CD4-positive, alpha-beta T cell (primary cell): ENCODE measurements at regions not wholly inside any gene's neighbourhood (a gene's known extent, or its start where the extent isn't known, plus 50 kb on each side); places are given as distances from the start of the nearest gene placed in this dataset.

Source experiments
- ATAC-seq: fragments of 200-7000 bp; cut with Tn5 transposase; one replicate; pipeline ENCODE4 v1.10.0; 2022; ENCODE audit warnings: mild to moderate bottlenecking; ENCODE audit not compliant: poor library complexity
- CTCF ChIA-PET: fragments of 350-600 bp; sonication (Branson Sonifier 250); formaldehyde crosslinking; loops from one replicate; lab custom pipeline; 2021; ENCODE audit warnings: antibody characterized with exemption, inconsistent platforms; lab: Charles Lee
- POLR2A ChIA-PET: fragments of 350-600 bp; sonication (Branson Sonifier 250); formaldehyde crosslinking; loops from one replicate; lab custom pipeline; 2021; ENCODE audit warnings: antibody characterized with exemption, inconsistent platforms; lab: Charles Lee
- DNase-seq, 14 experiments: peaks; one replicate each; pipeline ENCODE4 v3.0.0-alpha.2; 2013 to 2020; ENCODE audit warnings: mixed read lengths in 2 of 14
- H3K27ac ChIP-seq, 2 donors: one replicate each; pipeline versions ENCODE4 v1.5.1 to v1.7.0; 2013; ENCODE audit warnings: low read length in 2 of 2, low read depth in 1 of 2, mild to moderate bottlenecking in 1 of 2
- H3K27me3 ChIP-seq, 2 experiments: 1 replicate in 1 of 2; 2 replicates in 1 of 2; pipeline versions ENCODE4 v1.6.1 to v1.7.0; 2013; ENCODE audit warnings: low read length in 2 of 2, control low read depth in 1 of 2, mild to moderate bottlenecking in 1 of 2, moderate library complexity in 1 of 2; ENCODE audit not compliant: insufficient read depth in 2 of 2, control insufficient read depth in 1 of 2
- H3K36me3 ChIP-seq: one replicate; pipeline ENCODE4 v1.6.1; 2013; ENCODE audit warnings: low read length, control low read depth; ENCODE audit not compliant: insufficient read depth
- H3K4me1 ChIP-seq: one replicate; pipeline ENCODE4 v1.6.1; 2013; ENCODE audit warnings: low read length, control low read depth; ENCODE audit not compliant: insufficient read depth
- H3K4me3 ChIP-seq: one replicate; pipeline ENCODE4 v1.5.1; 2013; ENCODE audit warnings: mild to moderate bottlenecking, low read length, moderate library complexity
- H3K9me3 ChIP-seq, 2 experiments: 1 replicate in 1 of 2; 2 replicates in 1 of 2; pipeline versions ENCODE4 v1.6.1 to v1.7.0; 2013; ENCODE audit warnings: low read length in 2 of 2, mild to moderate bottlenecking in 2 of 2, control low read depth in 1 of 2, moderate library complexity in 1 of 2; ENCODE audit not compliant: control insufficient read depth in 1 of 2, insufficient read depth in 1 of 2
- H3K27ac Mint-ChIP-seq: one replicate; pipeline ENCODE4 v1.8.0; 2020; ENCODE audit warnings: mixed read lengths
- H3K27me3 Mint-ChIP-seq: one replicate; pipeline ENCODE4 v1.8.0; 2021; ENCODE audit warnings: mixed read lengths
- H3K36me3 Mint-ChIP-seq: one replicate; pipeline ENCODE4 v1.8.0; 2021; ENCODE audit warnings: low read depth, mixed read lengths
- H3K4me1 Mint-ChIP-seq: one replicate; pipeline ENCODE4 v1.8.0; 2021; ENCODE audit warnings: low read depth, mixed read lengths
- H3K4me3 Mint-ChIP-seq: one replicate; pipeline ENCODE4 v1.8.0; 2020; ENCODE audit warnings: mild to moderate bottlenecking, mixed read lengths
- H3K9me3 Mint-ChIP-seq: one replicate; pipeline ENCODE4 v1.8.0; 2020; ENCODE audit warnings: mixed read lengths
- intact Hi-C, 2 experiments: fragments of 100-400 bp; cut with DNase I in 1 of 2; cut with micrococcal nuclease in 1 of 2; formaldehyde crosslinking; loops; one replicate each; pipeline versions ENCODE4 v1.15.1 to v1.9.0; 2023 to 2025; cut with DNase I, micrococcal nuclease
- TF ChIP-seq, protein P1 (sequence below): fragments of 200-600 bp; IDR thresholded peaks from one replicate; pipeline ENCODE4 v1.8.0; 2022; ENCODE audit warnings: antibody characterized with exemption, mild to moderate bottlenecking

DNA sequence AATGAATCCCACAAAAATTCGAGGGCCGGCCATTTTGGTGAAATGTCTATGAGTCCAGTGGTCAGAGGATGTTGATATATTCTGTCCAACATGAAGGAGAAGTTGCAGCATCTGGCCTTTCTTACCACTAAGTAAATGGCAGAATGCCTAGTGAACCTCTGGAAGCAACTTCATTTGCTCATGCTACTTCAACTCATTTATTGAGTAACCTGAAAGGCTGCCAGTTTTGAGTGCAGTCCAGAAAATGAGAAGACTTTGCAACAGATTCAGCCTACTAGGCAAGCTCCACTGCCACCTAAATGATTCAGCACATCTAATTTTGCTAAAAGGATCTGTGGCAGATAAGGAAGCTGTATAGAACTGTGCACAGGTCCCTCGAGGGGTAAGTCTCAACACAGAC, 265.0 kb downstream of the OPA1 start:
- intact Hi-C loops: no loop called here
- H3K27me3 ChIP-seq: no peaks in the 10 kb centered on the region
- no peak for ATAC-seq

DNA sequence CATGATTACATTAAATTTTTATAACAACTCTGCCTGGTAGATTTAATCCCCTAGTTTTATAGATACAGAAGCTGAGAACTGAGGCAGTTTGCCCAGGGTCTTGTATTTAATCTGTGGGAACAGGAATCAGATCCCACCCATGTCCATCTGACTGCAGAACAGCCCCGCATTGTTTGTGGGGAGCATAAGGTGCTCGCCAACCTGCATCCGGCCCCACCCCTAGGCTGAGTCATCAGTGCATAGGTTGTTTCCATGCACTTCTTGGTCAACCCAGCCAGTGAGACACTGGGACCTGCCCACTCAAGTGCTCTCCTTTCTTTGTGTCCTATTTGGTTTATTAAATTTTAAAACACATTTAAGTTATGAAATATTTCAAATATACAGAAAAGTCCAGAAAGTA, 266.2 kb downstream of the OPA1 start:
- Histone ChIP-seq H3K4me3 (no peak overlapping the region), H3K4me1 (no peaks in the 10 kb centered on the region), H3K27ac (no peak overlapping the region), H3K36me3 (no peaks in the 10 kb centered on the region), H3K9me3 (no peaks in the 10 kb centered on the region), H3K27me3 (no peaks in the 10 kb centered on the region)
- CTCF ChIA-PET: no interaction called here
- intact Hi-C loops: no loop called here
- no peak for ATAC-seq
- H3K27ac Mint-ChIP-seq: no peak overlapping the region
- H3K9me3 Mint-ChIP-seq: no peaks in the 10 kb centered on the region
- no peak overlapping the region for H3K4me3 Mint-ChIP-seq
- POLR2A ChIA-PET: no interaction called here
- no peaks in the 10 kb centered on the region for H3K4me1 Mint-ChIP-seq
- TF ChIP-seq, protein P1, sequence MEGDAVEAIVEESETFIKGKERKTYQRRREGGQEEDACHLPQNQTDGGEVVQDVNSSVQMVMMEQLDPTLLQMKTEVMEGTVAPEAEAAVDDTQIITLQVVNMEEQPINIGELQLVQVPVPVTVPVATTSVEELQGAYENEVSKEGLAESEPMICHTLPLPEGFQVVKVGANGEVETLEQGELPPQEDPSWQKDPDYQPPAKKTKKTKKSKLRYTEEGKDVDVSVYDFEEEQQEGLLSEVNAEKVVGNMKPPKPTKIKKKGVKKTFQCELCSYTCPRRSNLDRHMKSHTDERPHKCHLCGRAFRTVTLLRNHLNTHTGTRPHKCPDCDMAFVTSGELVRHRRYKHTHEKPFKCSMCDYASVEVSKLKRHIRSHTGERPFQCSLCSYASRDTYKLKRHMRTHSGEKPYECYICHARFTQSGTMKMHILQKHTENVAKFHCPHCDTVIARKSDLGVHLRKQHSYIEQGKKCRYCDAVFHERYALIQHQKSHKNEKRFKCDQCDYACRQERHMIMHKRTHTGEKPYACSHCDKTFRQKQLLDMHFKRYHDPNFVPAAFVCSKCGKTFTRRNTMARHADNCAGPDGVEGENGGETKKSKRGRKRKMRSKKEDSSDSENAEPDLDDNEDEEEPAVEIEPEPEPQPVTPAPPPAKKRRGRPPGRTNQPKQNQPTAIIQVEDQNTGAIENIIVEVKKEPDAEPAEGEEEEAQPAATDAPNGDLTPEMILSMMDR: no peak
- no peaks in the 10 kb centered on the region for H3K27me3 Mint-ChIP-seq
- no peak for DNase-seq
- H3K36me3 Mint-ChIP-seq: no peaks in the 10 kb centered on the region

More for the DNA sequence above, 265.0 kb downstream of the OPA1 start:
- no peak overlapping the region for H3K4me3 Mint-ChIP-seq
- Histone ChIP-seq H3K4me1 (no peaks in the 10 kb centered on the region), H3K4me3 (no peak overlapping the region), H3K36me3 (no peaks in the 10 kb centered on the region), H3K27ac (no peak overlapping the region), H3K9me3 (no peaks in the 10 kb centered on the region)
- ChIA-PET CTCF (no interaction called here), POLR2A (no interaction called here)
- no peaks in the 10 kb centered on the region for H3K4me1 Mint-ChIP-seq
- H3K27me3 Mint-ChIP-seq: no peaks in the 10 kb centered on the region
- H3K9me3 Mint-ChIP-seq: no peaks in the 10 kb centered on the region
- H3K36me3 Mint-ChIP-seq: no peaks in the 10 kb centered on the region
- no peak overlapping the region for H3K27ac Mint-ChIP-seq
- DNase-seq: no peak
- TF ChIP-seq, protein P1: no peak

DNA sequence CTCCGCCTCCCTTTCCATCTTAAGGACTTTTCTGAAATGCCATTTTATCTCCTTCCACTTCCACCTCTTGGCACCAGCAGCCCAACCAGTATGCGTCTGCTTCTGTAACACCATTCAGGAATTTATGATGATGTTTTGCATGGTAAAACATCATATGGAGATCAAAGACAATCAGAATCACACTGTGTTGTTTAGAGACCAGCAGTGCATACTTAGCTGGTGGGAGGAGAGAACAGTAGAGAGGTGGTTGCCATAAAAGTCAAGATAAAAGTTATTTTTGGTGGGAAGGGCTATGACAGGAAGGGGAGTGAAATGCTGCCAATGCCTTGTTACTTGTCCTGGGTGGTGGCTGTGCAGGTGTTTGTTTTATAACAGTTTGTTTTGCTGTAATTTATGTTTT, 268.0 kb downstream of the OPA1 start:
- no peaks in the 10 kb centered on the region for H3K9me3 ChIP-seq
- H3K36me3 ChIP-seq: no peaks in the 10 kb centered on the region
- Mint-ChIP-seq H3K27ac (no peak overlapping the region), H3K36me3 (no peaks in the 10 kb centered on the region), H3K4me1 (no peaks in the 10 kb centered on the region), H3K9me3 (no peaks in the 10 kb centered on the region), H3K27me3 (no peaks in the 10 kb centered on the region), H3K4me3 (no peak overlapping the region)
- no peak for ATAC-seq
- no peak for DNase-seq
- H3K27me3 ChIP-seq: no peaks in the 10 kb centered on the region
- intact Hi-C loops: no loop called here
- no peak overlapping the region for H3K27ac ChIP-seq
- ChIA-PET POLR2A (no interaction called here), CTCF (no interaction called here)
- TF ChIP-seq, protein P1: no peak
- no peak overlapping the region for H3K4me3 ChIP-seq
- H3K4me1 ChIP-seq: no peaks in the 10 kb centered on the region
